GM19238 (cell line): ENCODE measurements at regions not wholly inside any gene's neighbourhood (a gene's known extent, or its start where the extent isn't known, plus 50 kb on each side); places are given as distances from the start of the nearest gene placed in this dataset.
"Not testable (repeated sequence)": the region's sequence is repeated elsewhere in the genome, so short reads cannot be mapped to it uniquely, and the experiment has no call there.

Experiments used
- DNase-seq: peaks from one replicate; pipeline ENCODE4 v3.0.0; 2011; ENCODE audit warnings: low spot score; ENCODE audit not compliant: insufficient read length

- DNase-seq: no peak
Observed at GRCh38 chr6:97450087-97450486, 167.1 kb upstream of the MMS22L start.

- no peak for DNase-seq
Observed at GRCh38 chr6:97456070-97456469, 173.1 kb upstream of the MMS22L start.

GRCh38 chr6:97459535-97459934 lies 176.5 kb upstream of the MMS22L start:
- DNase-seq: no peak

GRCh38 chr6:97459986-97460385 lies 177.0 kb upstream of the MMS22L start:
- DNase-seq: no peak

- DNase-seq: no peak
Observed at GRCh38 chr6:97460394-97461080, 177.5 kb upstream of the MMS22L start.

GRCh38 chr6:97461218-97461617 lies 178.2 kb upstream of the MMS22L start:
- no peak for DNase-seq

GRCh38 chr6:97462031-97462430 lies 179.0 kb upstream of the MMS22L start:
- no peak for DNase-seq

GRCh38 chr6:97462938-97463598 lies 180.1 kb upstream of the MMS22L start:
- DNase-seq: no peak

GRCh38 chr6:97465877-97466561 lies 183.0 kb upstream of the MMS22L start:
- DNase-seq: no peak

GRCh38 chr6:97468981-97469380 lies 186.0 kb upstream of the MMS22L start:
- no peak for DNase-seq

GRCh38 chr6:97469451-97469850 lies 186.4 kb upstream of the MMS22L start:
- no peak for DNase-seq

GRCh38 chr6:97470322-97470721 lies 187.3 kb upstream of the MMS22L start:
- DNase-seq: no peak

- DNase-seq: no peak
Observed at GRCh38 chr6:97473979-97474378, 191.0 kb upstream of the MMS22L start.

GRCh38 chr6:97497713-97498331 lies 214.8 kb upstream of the MMS22L start:
- peak; percentile 0 for DNase-seq

- no peak for DNase-seq
Observed at GRCh38 chr6:97501853-97502252, 218.8 kb upstream of the MMS22L start.

GRCh38 chr6:97508646-97509045 lies 225.6 kb upstream of the MMS22L start:
- no peak for DNase-seq

- DNase-seq: not testable (repeated sequence)
Observed at GRCh38 chr6:97513260-97513659, 230.2 kb upstream of the MMS22L start.

GRCh38 chr6:97524811-97525210 lies 241.8 kb upstream of the MMS22L start:
- DNase-seq: no peak

- no peak for DNase-seq
Observed at GRCh38 chr6:97535800-97536199, 252.8 kb upstream of the MMS22L start.

GRCh38 chr6:97548354-97548753 lies 265.3 kb upstream of the MMS22L start:
- no peak for DNase-seq

- no peak for DNase-seq
Observed at GRCh38 chr6:97557355-97557754, 274.3 kb upstream of the MMS22L start.

- no peak for DNase-seq
Observed at GRCh38 chr6:97563529-97563928, 280.5 kb upstream of the MMS22L start.
